HG02870 (cell line): ENCODE measurements at regions not wholly inside any gene's neighbourhood (a gene's known extent, or its start where the extent isn't known, plus 50 kb on each side); places are given as distances from the start of the nearest gene placed in this dataset.
"Not testable (repeated sequence)": the region's sequence is repeated elsewhere in the genome, so short reads cannot be mapped to it uniquely, and the experiment has no call there.

Source experiments
- ATAC-seq: cut with Tn5 transposase; IDR thresholded peaks from one replicate; pipeline ENCODE4 v1.9.1; 2021; ENCODE audit warnings: mild to moderate bottlenecking, moderate library complexity; ENCODE audit not compliant: unreplicated experiment

DNA sequence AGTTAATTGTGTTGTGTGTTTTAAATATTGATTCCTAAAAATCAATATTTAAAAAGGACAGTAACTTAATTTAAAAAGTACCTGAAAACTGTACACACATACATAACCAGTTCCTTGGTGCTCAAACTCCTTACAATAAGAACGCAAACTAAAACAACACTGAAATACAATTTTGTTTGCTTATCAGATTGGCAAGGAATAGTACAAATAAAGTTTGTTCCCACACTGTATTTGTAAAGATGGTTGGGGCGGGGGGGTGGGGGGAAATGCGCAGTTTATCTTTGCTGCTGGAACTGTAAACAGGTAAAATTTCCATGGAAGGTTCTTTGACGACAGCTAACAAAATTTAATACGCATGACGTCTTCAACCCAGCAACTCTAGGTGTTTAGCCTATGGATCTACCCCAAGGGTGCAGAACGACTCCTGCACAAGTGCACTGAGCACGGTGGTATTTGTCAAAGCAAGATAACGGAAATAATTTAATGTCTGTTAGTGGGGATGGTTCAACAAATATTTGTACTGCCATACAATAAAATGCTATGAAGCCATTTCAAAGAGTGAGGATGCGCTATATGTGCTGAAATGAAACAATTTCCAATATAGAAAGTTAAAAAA is 96.5 kb downstream of the ING1 start:
- ATAC-seq = no peak

DNA sequence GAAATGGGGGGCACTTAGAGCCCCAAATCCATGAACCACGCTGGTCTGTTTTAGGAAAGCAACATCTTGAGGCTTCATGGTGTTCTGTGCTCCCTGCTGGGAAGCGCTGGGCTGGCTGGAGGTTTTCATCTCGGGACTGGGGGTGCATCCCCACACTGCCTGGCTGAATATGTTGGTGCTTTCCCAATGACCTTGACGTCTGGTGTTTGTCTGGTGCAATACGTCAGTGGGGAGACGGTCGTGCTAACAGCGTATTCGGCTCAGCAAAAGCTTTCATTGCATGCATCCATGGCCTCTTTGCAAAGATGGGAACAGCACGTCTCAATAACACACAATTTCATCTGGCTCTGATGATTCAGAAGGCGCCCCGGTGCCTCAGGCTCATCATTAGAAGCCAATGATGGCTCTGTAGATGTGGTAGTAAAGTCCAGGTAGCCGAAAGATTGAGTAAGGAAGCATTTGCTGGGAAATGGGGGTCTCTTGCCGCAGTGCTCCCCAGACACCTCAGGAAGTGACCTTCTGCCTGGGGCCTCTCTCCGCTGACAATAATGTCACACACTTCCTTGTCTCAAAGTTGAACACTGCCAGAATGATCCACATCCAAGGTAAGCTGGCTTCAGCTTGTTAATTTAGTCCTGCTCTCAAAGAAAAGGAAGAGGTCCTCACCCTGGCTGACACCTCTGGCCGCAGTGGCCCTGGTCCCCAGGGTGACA is 97.7 kb downstream of the ING1 start:
- ATAC-seq = no peak

DNA sequence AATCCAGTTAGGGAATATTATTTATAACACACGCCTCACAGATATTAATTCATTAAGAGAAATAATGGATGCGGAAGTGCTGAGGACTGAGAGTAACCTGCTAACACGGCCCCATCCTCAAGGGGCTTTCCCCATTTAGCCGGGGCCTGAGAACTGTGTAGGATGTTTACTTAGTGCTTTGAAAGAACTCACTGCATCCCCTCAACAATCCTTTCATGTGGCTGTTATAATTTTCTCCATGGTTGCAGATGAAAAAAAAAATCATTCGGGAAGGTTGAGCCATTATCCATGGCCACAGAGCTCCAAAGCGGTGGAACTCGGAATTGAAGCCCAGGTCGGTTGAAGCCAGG is 98.2 kb downstream of the ING1 start:
- ATAC-seq = no peak

DNA sequence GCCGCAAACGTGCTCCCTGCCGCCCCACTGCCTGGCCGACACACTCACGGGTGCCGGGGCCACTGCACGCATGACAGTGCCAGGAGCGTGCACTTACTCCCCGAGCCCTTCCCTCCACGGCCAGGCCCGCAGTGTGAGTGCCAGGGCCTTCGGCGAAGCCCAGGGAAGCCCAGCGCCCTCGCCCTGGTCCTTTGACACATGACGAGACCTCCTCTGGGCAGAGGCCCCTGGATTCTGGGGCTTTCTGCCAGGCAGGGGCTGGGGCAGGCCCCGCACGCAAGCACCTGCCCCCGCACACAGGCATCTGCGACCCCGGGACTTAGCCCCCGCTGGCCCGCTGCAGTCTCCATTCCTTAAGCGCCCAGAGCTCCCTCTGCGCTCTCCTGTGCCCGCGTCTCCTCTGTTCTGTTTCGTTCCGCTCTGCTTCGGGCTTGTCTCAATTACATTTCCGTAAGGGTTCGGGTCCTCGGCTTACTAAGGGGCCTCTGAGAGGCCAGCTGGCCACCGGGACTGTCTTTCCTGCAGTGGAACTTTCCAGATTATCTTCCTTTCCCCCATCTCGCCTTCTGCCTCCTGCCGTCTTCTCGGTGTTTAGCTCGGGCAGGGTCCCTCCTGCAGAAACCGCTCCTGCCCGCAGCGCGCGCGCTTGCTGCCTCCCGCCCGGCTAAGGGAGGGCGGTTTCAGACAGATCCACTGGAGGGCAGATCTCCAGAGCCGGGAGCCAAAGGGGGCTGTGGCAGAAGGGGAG is 98.8 kb downstream of the ING1 start:
- ATAC-seq = no peak

DNA sequence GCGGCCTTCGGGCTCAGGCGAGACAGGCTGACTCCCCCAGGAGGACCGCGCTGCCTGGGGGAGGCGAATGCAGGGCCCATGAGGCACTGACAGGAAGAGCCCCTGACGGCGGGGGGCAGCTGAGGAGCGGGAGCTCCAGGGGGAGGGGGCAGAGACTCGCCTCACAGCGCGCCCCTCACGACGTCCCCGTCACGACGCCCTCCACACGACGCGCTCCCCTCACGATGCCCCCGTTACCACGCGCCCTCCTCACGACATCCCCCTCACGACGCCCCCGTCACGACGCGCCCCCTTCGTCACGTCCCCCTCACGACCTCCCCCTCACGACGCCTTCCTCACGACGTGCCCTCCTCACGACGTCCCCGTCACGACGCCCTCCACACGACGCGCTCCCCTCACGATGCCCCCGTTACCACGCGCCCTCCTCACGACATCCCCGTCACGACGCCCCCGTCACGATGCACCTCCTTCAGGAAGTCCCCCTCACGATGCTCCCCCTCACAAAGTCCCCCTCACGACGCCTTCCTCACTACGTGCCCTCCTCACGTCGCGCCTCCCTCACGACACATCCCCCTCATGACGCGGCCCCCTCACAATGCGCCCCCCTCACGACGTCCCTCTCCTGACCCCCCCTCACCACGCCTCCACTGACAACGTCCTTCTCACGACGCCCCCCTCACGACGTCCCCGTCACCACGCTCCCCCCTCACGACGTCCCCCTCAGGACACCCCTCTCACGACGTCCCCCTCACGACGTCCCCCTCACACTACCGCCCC is 99.6 kb downstream of the ING1 start:
- ATAC-seq = no peak

DNA sequence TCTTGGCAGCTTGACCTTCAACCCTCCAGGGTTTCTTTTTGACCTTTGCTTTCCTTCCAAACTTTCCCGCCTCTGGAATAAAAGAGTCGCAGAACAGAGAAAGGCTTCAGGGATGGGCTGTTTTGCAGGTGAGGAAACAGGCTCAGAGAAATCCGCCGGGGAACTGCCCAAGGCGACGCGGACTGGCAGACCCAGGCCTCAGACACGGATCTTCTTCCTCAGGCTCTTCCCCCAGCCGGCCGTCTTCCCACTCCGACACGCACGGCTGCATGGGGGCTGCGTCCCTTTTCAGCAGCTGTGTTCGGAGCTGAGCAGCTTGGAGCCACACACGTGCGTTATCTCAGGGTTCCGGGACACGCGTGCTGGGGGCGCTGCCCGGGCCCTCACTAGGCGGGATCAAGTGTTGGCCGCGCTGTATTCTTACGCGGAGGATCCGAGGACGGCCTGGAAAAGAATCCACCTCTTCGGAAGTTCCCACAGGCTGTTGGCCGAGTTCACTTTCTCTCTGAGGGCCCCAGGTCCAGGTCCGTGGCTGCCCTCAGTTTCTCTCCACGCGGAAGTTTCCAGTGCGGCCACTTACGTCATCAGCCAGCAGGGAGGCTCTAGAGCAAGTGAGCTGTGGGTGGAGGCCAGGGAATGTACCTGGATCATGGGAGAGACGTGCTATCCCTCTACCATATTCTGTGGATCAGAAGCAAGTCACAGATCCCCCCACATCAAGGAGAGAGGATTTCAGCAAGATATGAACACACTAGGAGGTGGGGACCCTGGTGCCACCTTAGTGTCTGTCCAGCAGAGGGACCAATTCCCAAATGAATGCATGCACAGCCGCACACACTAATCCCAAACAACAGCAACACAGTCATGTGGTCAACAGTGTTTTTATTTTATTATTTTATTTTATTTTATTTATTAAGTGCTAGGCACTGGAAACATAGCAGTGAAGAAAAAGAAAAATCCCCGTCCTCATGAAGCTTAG is 100.4 kb downstream of the ING1 start:
- ATAC-seq = no peak

GRCh38 chr13:110815471-110816204 is 99.2 kb downstream of the ANKRD10 start:
- ATAC-seq = no peak

GRCh38 chr13:110816500-110816899 is 98.4 kb downstream of the ANKRD10 start:
- no peak for ATAC-seq

DNA sequence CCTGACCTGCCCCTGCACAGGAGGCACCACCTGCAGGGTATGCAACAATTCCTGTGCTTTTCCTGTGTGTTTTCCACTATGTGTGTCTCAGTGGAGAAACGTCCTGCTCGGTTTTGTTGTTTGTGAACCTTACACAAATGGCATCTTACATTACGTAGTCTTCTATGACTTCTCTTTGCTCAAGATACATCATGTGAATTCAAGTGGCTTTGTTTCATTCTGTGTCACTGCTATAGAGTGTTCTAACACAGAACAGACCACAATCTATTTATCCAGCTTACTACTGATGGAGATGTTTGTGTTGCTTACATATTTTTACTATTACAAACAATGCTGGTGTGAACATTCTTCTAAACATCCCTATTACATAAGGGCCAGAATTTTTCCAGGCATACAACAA is 97.7 kb downstream of the ANKRD10 start:
- no peak for ATAC-seq

GRCh38 chr13:110818747-110819146 is 96.1 kb downstream of the ANKRD10 start:
- ATAC-seq = no peak

DNA sequence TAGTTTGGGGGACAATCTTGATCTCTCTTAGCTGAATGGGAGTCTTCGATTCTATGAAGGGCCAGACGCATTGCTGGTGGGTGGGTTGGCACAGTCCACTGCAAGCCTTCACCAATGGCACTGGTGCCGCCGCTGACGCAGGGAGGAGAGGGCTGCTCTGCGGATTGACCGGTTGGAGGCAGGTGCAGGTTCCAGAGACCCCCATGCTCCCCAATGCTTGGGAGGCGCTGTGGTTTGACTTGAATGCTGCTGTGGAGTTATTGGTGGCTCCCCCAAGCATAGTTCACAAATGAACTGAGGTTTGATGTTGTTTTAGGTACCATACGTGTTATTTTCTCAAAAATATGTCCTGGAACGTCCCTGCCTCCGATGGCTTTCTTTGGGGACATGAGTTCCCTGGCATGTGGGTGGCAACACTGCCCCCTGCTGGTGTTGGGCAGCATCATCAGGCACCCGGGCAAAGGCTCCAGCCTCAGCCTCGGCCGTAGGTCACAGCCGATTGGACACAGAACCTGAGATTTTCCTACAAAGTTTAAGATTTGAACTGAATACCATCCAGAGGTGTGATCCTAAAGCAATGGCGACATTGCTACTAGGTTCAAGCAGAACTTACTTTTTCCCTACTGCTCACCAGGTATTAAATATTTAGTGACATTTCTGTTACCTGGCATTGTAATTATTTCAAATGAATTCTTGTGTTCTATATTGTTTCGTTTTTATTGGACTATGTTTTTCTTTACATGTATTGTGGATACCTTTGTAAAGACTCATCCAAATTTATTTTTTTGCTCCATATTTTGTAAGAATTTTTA is 95.5 kb downstream of the ANKRD10 start:
- peak; percentile 84 for ATAC-seq

- no peak for ATAC-seq
Observed at GRCh38 chr13:110820322-110820721, 94.5 kb downstream of the ANKRD10 start.

GRCh38 chr13:110821837-110822668 is 92.8 kb downstream of the ANKRD10 start:
- not testable (repeated sequence) for ATAC-seq

DNA sequence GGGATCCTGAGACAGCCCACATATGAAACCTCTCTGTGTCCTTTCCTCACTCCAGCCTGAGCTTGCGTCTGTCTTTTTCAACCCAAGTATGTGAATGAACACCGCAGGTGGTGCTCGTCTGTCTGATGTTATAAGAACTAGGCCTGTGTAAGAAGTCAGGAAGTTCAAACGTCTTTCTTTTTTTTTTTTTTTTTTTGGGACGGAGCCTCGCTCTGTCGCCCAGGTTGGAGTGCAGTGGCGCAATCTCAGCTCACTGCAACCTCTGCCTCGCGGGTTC is 92.3 kb downstream of the ANKRD10 start:
- no peak for ATAC-seq

DNA sequence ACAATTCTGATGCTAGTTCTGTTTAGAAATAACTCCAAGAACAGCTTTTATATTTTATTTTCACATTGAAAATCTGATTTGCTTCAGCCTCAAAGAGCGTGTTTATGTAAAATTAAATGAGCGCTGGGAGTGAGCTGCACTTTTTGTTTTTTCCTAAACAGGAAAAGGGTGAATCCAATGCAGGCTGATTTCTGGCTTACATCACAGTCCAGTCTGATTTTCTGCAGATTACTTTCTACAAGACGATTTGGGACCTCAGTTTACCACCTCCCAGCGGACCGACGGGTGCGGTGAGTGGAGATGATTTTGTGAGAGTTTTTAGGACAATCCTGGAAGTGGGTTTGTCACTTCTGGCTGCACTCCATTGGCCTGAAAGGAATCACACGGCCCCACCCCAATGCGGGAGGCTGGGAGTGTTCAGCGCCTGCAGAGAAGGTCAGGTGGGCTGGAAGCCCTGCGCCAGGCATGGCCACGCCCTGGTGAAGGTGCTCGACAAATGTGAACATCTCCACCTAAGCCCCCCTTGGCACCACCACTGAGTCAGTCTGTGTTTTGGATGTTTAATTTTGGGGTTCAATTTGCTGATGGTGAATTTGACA is 90.1 kb downstream of the ANKRD10 start:
- ATAC-seq = no peak

DNA sequence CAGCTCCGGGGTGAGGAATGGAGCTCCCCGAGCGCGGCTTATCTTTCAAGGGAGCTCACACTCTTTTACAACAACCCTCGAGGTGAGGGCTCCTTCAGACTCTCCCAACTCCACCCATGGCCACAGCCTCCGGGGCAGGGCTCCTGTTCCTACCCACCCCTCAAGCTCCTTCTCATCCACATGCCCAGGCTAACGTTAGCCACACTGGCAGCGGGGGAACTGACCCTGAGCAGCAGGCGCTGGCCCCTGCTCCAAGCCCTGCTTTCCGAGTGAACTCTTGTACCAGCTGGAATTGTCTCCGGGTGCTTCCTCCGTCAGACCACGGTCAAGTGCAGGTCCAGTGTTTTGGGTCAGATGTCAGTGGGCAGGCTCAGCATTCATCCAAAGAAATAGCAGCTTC is 89.4 kb downstream of the ANKRD10 start:
- ATAC-seq = no peak

GRCh38 chr13:110826101-110826500 is 88.8 kb downstream of the ANKRD10 start:
- no peak for ATAC-seq
